SK-N-MC (cell line): ENCODE measurements at regions not wholly inside any gene's neighbourhood (a gene's known extent, or its start where the extent isn't known, plus 50 kb on each side); places are given as distances from the start of the nearest gene placed in this dataset.

Source experiments
- EZH2 ChIP-seq: fragments of 200-600 bp; sonication (generic); IDR thresholded peaks from one replicate; pipeline ENCODE4 v1.6.1; 2017; ENCODE audit warnings: antibody characterized with exemption
- POLR2AphosphoS5 ChIP-seq: IDR thresholded peaks from 2 replicates; pipeline ENCODE4 v1.6.1; 2012; ENCODE audit warnings: mild to moderate bottlenecking, low read depth, low read length, borderline replicate concordance

DNA sequence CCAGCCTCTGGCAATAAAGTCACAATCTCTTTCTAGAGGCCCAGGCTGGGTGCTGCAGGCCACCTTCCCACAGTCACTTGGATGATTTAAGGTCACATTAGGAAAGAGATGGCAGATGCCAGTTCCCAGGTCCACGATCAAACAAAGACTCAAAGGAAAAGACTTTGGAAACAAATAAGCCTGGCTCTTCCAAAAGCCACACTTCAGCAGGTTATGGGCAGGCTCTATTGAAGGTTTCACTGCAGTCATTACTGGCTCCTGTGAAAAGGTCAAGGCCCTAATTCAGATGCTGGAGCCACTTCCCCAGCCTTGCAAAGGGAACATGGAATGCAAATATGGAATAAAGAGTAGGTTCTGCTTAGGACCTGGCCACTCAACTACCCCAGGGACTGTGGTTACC, 104.0 kb upstream of the ZNF32 start:
- TF ChIP-seq EZH2 (no peak), POLR2AphosphoS5 (no peak)
